B cell (primary cell): ENCODE measurements at regions not wholly inside any gene's neighbourhood (a gene's known extent, or its start where the extent isn't known, plus 50 kb on each side); places are given as distances from the start of the nearest gene placed in this dataset.

Experiments
- ATAC-seq: fragments of 200-7000 bp; cut with Tn5 transposase; one replicate; pipeline ENCODE4 v1.10.0; 2021; ENCODE audit warnings: low read depth, mild to moderate bottlenecking, moderate number of reproducible peaks, moderate library complexity
- CTCF ChIA-PET: fragments of 350-600 bp; sonication (Branson Sonifier 250); formaldehyde crosslinking; loops from one replicate; lab custom pipeline; 2021; ENCODE audit warnings: antibody characterized with exemption, inconsistent platforms; lab: Charles Lee
- POLR2A ChIA-PET: fragments of 350-600 bp; sonication (Branson Sonifier 250); formaldehyde crosslinking; loops from one replicate; lab custom pipeline; 2021; ENCODE audit warnings: antibody characterized with exemption; lab: Charles Lee
- DNase-seq: peaks from one replicate; pipeline ENCODE4 v3.0.0; 2013
- H2AFZ ChIP-seq: 2 replicates; pipeline ENCODE4 v1.6.1; 2012; ENCODE audit warnings: mild to moderate bottlenecking, low read depth, low read length; ENCODE audit not compliant: insufficient read depth, poor library complexity, severe bottlenecking
- H3K27ac ChIP-seq, 2 donors: 1 replicate in 1 of 2; 2 replicates in 1 of 2; pipeline ENCODE4 v1.5.1; 2012 to 2013; ENCODE audit warnings: low read length in 2 of 2, mild to moderate bottlenecking in 2 of 2, moderate library complexity in 1 of 2
- H3K27me3 ChIP-seq, 4 experiments: fragments of 200-600 bp in 1 of 4; sonication (generic) in 1 of 4; replicated peaks in 1 of 4; 1 replicate in 2 of 4; 2 replicates in 2 of 4; pipeline versions ENCODE4 v1.6.1 to v1.7.0; 2013 to 2016; ENCODE audit warnings: low read length in 3 of 4, mild to moderate bottlenecking in 2 of 4, mixed read lengths in 1 of 4, moderate library complexity in 1 of 4; ENCODE audit not compliant: insufficient read depth in 4 of 4, control insufficient read depth in 3 of 4; ENCODE audit errors: control extremely low read depth in 1 of 4
- H3K36me3 ChIP-seq, 2 experiments: replicated peaks in 1 of 2; 1 replicate in 1 of 2; 2 replicates in 1 of 2; pipeline versions ENCODE4 v1.6.1 to v1.7.1; 2013; ENCODE audit warnings: low read length in 1 of 2; ENCODE audit not compliant: insufficient read depth in 2 of 2, control insufficient read depth in 1 of 2; ENCODE audit errors: control extremely low read depth in 1 of 2, extremely low read depth in 1 of 2
- H3K4me1 ChIP-seq, 2 donors: fragments of 200-600 bp in 1 of 2; sonication (generic) in 1 of 2; 1 replicate in 1 of 2; 2 replicates in 1 of 2; pipeline versions ENCODE4 v1.5.1 to v1.6.1; 2013 to 2017; ENCODE audit warnings: low read length in 2 of 2; ENCODE audit not compliant: control insufficient read depth in 2 of 2, insufficient read depth in 2 of 2
- H3K4me2 ChIP-seq: replicated peaks from 2 replicates; pipeline ENCODE3; 2012; ENCODE audit warnings: mild to moderate bottlenecking, low read depth, low read length; ENCODE audit not compliant: poor library complexity, severe bottlenecking
- H3K4me3 ChIP-seq, 5 experiments: fragments of 200-600 bp in 1 of 5; sonication (generic) in 1 of 5; 1 replicate in 3 of 5; 2 replicates in 2 of 5; pipeline versions ENCODE4 v1.5.1 to v1.7.0; 2011 to 2016; ENCODE audit warnings: low read length in 4 of 5, mild to moderate bottlenecking in 4 of 5, low read depth in 2 of 5, control low read depth in 1 of 5, moderate library complexity in 1 of 5; ENCODE audit not compliant: insufficient read depth in 1 of 5; ENCODE audit errors: control extremely low read depth in 1 of 5, extremely low read depth in 1 of 5
- H3K79me2 ChIP-seq: fragments of 200-600 bp; sonication (generic); one replicate; pipeline ENCODE4 v1.6.0; 2016; ENCODE audit warnings: low read length; ENCODE audit not compliant: control insufficient read depth, insufficient read depth
- H3K9ac ChIP-seq: fragments of 200-600 bp; sonication (generic); 2 replicates; pipeline ENCODE4 v1.6.1; 2017; ENCODE audit warnings: mild to moderate bottlenecking, low read length, moderate library complexity
- H3K9me3 ChIP-seq, 3 donors: one replicate each; pipeline versions ENCODE4 v1.6.1 to v1.7.1; 2013; ENCODE audit warnings: low read length in 2 of 3; ENCODE audit not compliant: control insufficient read depth in 2 of 3, insufficient read depth in 1 of 3; ENCODE audit errors: control extremely low read depth in 1 of 3
- H4K20me1 ChIP-seq: 2 replicates; pipeline ENCODE4 v1.6.0; 2012; ENCODE audit warnings: mild to moderate bottlenecking, low read length; ENCODE audit not compliant: insufficient read depth, control insufficient read depth, poor library complexity, severe bottlenecking
- H3K27ac Mint-ChIP-seq: one replicate; pipeline ENCODE4 v1.8.0; 2021; ENCODE audit warnings: mixed read lengths
- H3K27me3 Mint-ChIP-seq: one replicate; pipeline ENCODE4 v1.8.0; 2021; ENCODE audit warnings: mixed read lengths
- H3K4me1 Mint-ChIP-seq: one replicate; pipeline ENCODE4 v1.8.0; 2021; ENCODE audit warnings: mixed read lengths
- H3K4me3 Mint-ChIP-seq: one replicate; pipeline ENCODE4 v1.8.0; 2021; ENCODE audit warnings: mixed read lengths
- H3K9me3 Mint-ChIP-seq: one replicate; pipeline ENCODE4 v1.8.0; 2022; ENCODE audit warnings: mixed read lengths; ENCODE audit not compliant: insufficient read depth
- EZH2 ChIP-seq: IDR thresholded peaks from 2 replicates; pipeline ENCODE4 v1.6.1; 2012; ENCODE audit warnings: borderline replicate concordance, low read depth, mild to moderate bottlenecking, moderate library complexity, low read length; ENCODE audit not compliant: insufficient read depth, poor library complexity, severe bottlenecking
- whole genome bisulfite sequencing: methylation state at CpG from one replicate; pipeline ENCODE4 v1.1.5; 2013; ENCODE audit warnings: missing lambda C conversion rate; ENCODE audit not compliant: insufficient coverage; 5-methylcytosine and 5-hydroxymethylcytosine counted together
- intact Hi-C: fragments of 100-400 bp; cut with micrococcal nuclease; formaldehyde crosslinking; loops from one replicate; pipeline ENCODE4 v1.10.0; 2022
- TF ChIP-seq, protein P1 (sequence below): fragments of 200-600 bp; IDR thresholded peaks from one replicate; pipeline ENCODE4 v1.8.0; 2022; ENCODE audit warnings: antibody characterized with exemption, mild to moderate bottlenecking

- peak overlapping the region; percentile 69 for H3K4me2 ChIP-seq
Observed at GRCh38 chrX:65925592-65925991, 114.3 kb downstream of the VSIG4 start.

GRCh38 chrX:65925005-65925404, 114.9 kb downstream of the VSIG4 start:
- 100% methylated on average over 1 of the region's 3 CpGs for WGBS
- H3K27me3 Mint-ChIP-seq, result no peaks in the 10 kb centered on the region
- ATAC-seq (no peak), DNase-seq (no peak)
- Histone ChIP-seq H3K27me3 (peaks cover 0 to 2% (median 0%) of the 10 kb centered on the region in 4 experiments), H2AFZ (no peak overlapping the region), H3K9me3 (peaks cover 0 to 5% (median 0%) of the 10 kb centered on the region in 3 donors), H3K9ac (no peak overlapping the region), H4K20me1 (no peaks in the 10 kb centered on the region), H3K4me2 (no peak overlapping the region), H3K79me2 (no peaks in the 10 kb centered on the region), H3K4me3 (no peak overlapping the region), H3K27ac (no peak overlapping the region), H3K36me3 (no peaks in the 10 kb centered on the region), H3K4me1 (peaks cover 28 to 30% of the 10 kb centered on the region in 2 donors)
- peak overlapping the region; percentile 32 for H3K4me3 Mint-ChIP-seq
- H3K4me1 Mint-ChIP-seq, result peaks cover 43% of the 10 kb centered on the region
- intact Hi-C loops, result no loop called here
- H3K27ac Mint-ChIP-seq, result no peak overlapping the region
- POLR2A ChIA-PET, result no interaction called here
- no peaks in the 10 kb centered on the region for H3K9me3 Mint-ChIP-seq
- CTCF ChIA-PET, result interaction anchor here (0.7 kb wide), 1 partner anchor 103 kb away, joined by 3 read pairs; no protein-coding TSS in a partner anchor
- TF ChIP-seq, protein P1, sequence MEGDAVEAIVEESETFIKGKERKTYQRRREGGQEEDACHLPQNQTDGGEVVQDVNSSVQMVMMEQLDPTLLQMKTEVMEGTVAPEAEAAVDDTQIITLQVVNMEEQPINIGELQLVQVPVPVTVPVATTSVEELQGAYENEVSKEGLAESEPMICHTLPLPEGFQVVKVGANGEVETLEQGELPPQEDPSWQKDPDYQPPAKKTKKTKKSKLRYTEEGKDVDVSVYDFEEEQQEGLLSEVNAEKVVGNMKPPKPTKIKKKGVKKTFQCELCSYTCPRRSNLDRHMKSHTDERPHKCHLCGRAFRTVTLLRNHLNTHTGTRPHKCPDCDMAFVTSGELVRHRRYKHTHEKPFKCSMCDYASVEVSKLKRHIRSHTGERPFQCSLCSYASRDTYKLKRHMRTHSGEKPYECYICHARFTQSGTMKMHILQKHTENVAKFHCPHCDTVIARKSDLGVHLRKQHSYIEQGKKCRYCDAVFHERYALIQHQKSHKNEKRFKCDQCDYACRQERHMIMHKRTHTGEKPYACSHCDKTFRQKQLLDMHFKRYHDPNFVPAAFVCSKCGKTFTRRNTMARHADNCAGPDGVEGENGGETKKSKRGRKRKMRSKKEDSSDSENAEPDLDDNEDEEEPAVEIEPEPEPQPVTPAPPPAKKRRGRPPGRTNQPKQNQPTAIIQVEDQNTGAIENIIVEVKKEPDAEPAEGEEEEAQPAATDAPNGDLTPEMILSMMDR, result no peak
- no peak for TF ChIP-seq EZH2

More at GRCh38 chrX:65925592-65925991, 114.3 kb downstream of the VSIG4 start:
- Mint-ChIP-seq H3K4me1 (peaks cover 43% of the 10 kb centered on the region), H3K27ac (no peak overlapping the region), H3K27me3 (no peaks in the 10 kb centered on the region), H3K9me3 (no peaks in the 10 kb centered on the region), H3K4me3 (peak overlapping the region; percentile 72)
- Histone ChIP-seq H3K9ac (no peak overlapping the region), H3K36me3 (no peaks in the 10 kb centered on the region), H3K79me2 (no peaks in the 10 kb centered on the region), H3K4me3 (no peak overlapping the region), H2AFZ (no peak overlapping the region), H3K4me1 (peaks cover 28 to 30% of the 10 kb centered on the region in 2 donors), H3K27me3 (peaks cover 0 to 2% (median 0%) of the 10 kb centered on the region in 4 experiments), H3K27ac (no peak overlapping the region), H3K9me3 (peaks cover 0 to 5% (median 0%) of the 10 kb centered on the region in 3 donors), H4K20me1 (no peaks in the 10 kb centered on the region)
- intact Hi-C loops, result no loop called here
- no peak for ATAC-seq
- CTCF ChIA-PET, result interaction anchor here (0.7 kb wide), 1 partner anchor 103 kb away, joined by 3 read pairs; no protein-coding TSS in a partner anchor
- TF ChIP-seq EZH2, result no peak
- POLR2A ChIA-PET, result no interaction called here
- DNase-seq, result no peak
- WGBS, result 20% methylated on average over 1 of the region's 3 CpGs
